H1 (cell line): ENCODE measurements at regions not wholly inside any gene's neighbourhood (a gene's known extent, or its start where the extent isn't known, plus 50 kb on each side); places are given as distances from the start of the nearest gene placed in this dataset.

Source experiments
- CTCF ChIA-PET: fragments of 300-600 bp; sonication (Branson Sonifier 250); formaldehyde crosslinking; loops from one replicate; lab custom pipeline; 2021; ENCODE audit not compliant: partially characterized antibody; lab: Charles Lee
- POLR2A ChIA-PET: fragments of 300-600 bp; sonication (Branson Sonifier 250); formaldehyde crosslinking; loops from one replicate; lab custom pipeline; 2021; ENCODE audit warnings: inconsistent platforms; ENCODE audit not compliant: partially characterized antibody; lab: Charles Lee
- DNase-seq, 2 experiments: peaks; one replicate each; pipeline versions ENCODE4 v3.0.0 to v3.0.0-alpha.2; 2010 to 2022; ENCODE audit warnings: low spot score in 2 of 2, low read depth in 1 of 2, mixed read lengths in 1 of 2
- FAIRE-seq: peaks from 2 replicates; lab custom pipeline; 2011; peaks lifted over from hg19 to GRCh38; lab: Jason Lieb, UNC
- H2AFZ ChIP-seq: 2 replicates; pipeline ENCODE4 v1.8.1; 2012; ENCODE audit warnings: low read length, inconsistent platforms
- H2AK5ac ChIP-seq: 2 replicates; pipeline ENCODE4 v1.6.1; 2013; ENCODE audit warnings: low read depth, low read length
- H2BK120ac ChIP-seq: replicated peaks from 2 replicates; pipeline ENCODE3; 2013; ENCODE audit warnings: low read depth, low read length, inconsistent platforms
- H2BK12ac ChIP-seq: 2 replicates; pipeline ENCODE4 v1.6.1; 2013; ENCODE audit warnings: low read depth, low read length
- H2BK15ac ChIP-seq: 2 replicates; pipeline ENCODE4 v1.6.1; 2013; ENCODE audit warnings: low read length
- H2BK20ac ChIP-seq: 2 replicates; pipeline ENCODE4 v1.6.1; 2013; ENCODE audit warnings: low read length
- H2BK5ac ChIP-seq: 2 replicates; pipeline ENCODE4 v1.6.1; 2013; ENCODE audit warnings: low read depth, low read length
- H3K14ac ChIP-seq: 2 replicates; pipeline ENCODE4 v1.6.1; 2013; ENCODE audit warnings: inconsistent platforms; ENCODE audit not compliant: insufficient read length
- H3K18ac ChIP-seq: 2 replicates; pipeline ENCODE4 v1.6.1; 2013; ENCODE audit warnings: low read length; ENCODE audit errors: extremely low read depth
- H3K23ac ChIP-seq: 2 replicates; pipeline ENCODE4 v1.6.1; 2013; ENCODE audit warnings: inconsistent platforms; ENCODE audit not compliant: insufficient read length
- H3K23me2 ChIP-seq: 2 replicates; pipeline ENCODE4 v1.6.1; 2013; ENCODE audit warnings: low read depth, low read length
- H3K27ac ChIP-seq: 2 replicates; pipeline ENCODE4 v1.6.1; 2011; ENCODE audit warnings: low read depth, low read length, inconsistent platforms
- H3K27me3 ChIP-seq, 4 experiments: replicated peaks in 1 of 4; 1 replicate in 1 of 4; 2 replicates in 3 of 4; pipeline versions ENCODE4 v1.6.1 to v1.8.1; 2011 to 2013; ENCODE audit warnings: low read length in 3 of 4, mild to moderate bottlenecking in 3 of 4, inconsistent platforms in 2 of 4, mixed read lengths in 2 of 4, moderate library complexity in 1 of 4; ENCODE audit not compliant: control insufficient read depth in 3 of 4, insufficient read depth in 3 of 4; ENCODE audit errors: extremely low read depth in 1 of 4
- H3K36me3 ChIP-seq, 4 experiments: 2 replicates each; pipeline versions ENCODE4 v1.6.1 to v1.8.1; 2011 to 2013; ENCODE audit warnings: mild to moderate bottlenecking in 4 of 4, low read length in 3 of 4, moderate library complexity in 2 of 4, control low read depth in 1 of 4, inconsistent platforms in 1 of 4; ENCODE audit not compliant: insufficient read depth in 4 of 4, control insufficient read depth in 2 of 4
- H3K4ac ChIP-seq: replicated peaks from 2 replicates; pipeline ENCODE3; 2013; ENCODE audit warnings: low read length, low read depth, mixed read lengths, inconsistent platforms; ENCODE audit not compliant: insufficient read length
- H3K4me1 ChIP-seq, 4 experiments: replicated peaks in 1 of 4; 1 replicate in 1 of 4; 2 replicates in 3 of 4; pipeline versions ENCODE4 v1.6.1 to v1.8.1; 2011 to 2013; ENCODE audit warnings: low read length in 3 of 4, inconsistent platforms in 2 of 4, mixed read lengths in 1 of 4; ENCODE audit not compliant: insufficient read depth in 4 of 4, control insufficient read depth in 3 of 4
- H3K4me2 ChIP-seq, 2 experiments: 2 replicates each; pipeline versions ENCODE4 v1.6.1 to v1.8.1; 2011 to 2013; ENCODE audit warnings: low read depth in 2 of 2, low read length in 2 of 2, control low read depth in 1 of 2, inconsistent platforms in 1 of 2, mild to moderate bottlenecking in 1 of 2; ENCODE audit not compliant: insufficient read depth in 1 of 2
- H3K4me3 ChIP-seq, 4 experiments: fragments of 200-600, 300-600 bp in 1 of 4; sonication (generic), shearing (Covaris generic), sonication (Bioruptor Twin) in 1 of 4; 2 replicates each; pipeline versions ENCODE4 v1.5.1 to v1.8.1; 2011 to 2016; ENCODE audit warnings: low read length in 4 of 4, low read depth in 3 of 4, control low read depth in 2 of 4, inconsistent platforms in 2 of 4, mild to moderate bottlenecking in 2 of 4, mixed read lengths in 1 of 4, moderate library complexity in 1 of 4; ENCODE audit not compliant: insufficient read depth in 2 of 4; ENCODE audit errors: extremely low read depth in 1 of 4
- H3K56ac ChIP-seq: replicated peaks from 2 replicates; pipeline ENCODE3; 2013; ENCODE audit warnings: low read depth, mild to moderate bottlenecking, mixed read lengths, low read length, inconsistent platforms; ENCODE audit not compliant: insufficient read length
- H3K79me1 ChIP-seq: 2 replicates; pipeline ENCODE4 v1.6.1; 2013; ENCODE audit warnings: low read depth, low read length, control low read depth
- H3K79me2 ChIP-seq, 2 experiments: 2 replicates each; pipeline versions ENCODE4 v1.6.1 to v1.8.1; 2012 to 2013; ENCODE audit warnings: low read length in 2 of 2, mild to moderate bottlenecking in 2 of 2, inconsistent platforms in 1 of 2; ENCODE audit not compliant: insufficient read depth in 2 of 2, control insufficient read depth in 1 of 2
- H3K9ac ChIP-seq, 4 experiments: replicated peaks in 1 of 4; 1 replicate in 1 of 4; 2 replicates in 3 of 4; pipeline versions ENCODE4 v1.6.1 to v1.8.1; 2011 to 2013; ENCODE audit warnings: low read depth in 3 of 4, low read length in 3 of 4, control low read depth in 2 of 4, mild to moderate bottlenecking in 2 of 4, moderate library complexity in 2 of 4, inconsistent platforms in 1 of 4; ENCODE audit errors: extremely low read depth in 1 of 4
- H3K9me3 ChIP-seq, 2 experiments: 2 replicates each; pipeline versions ENCODE4 v1.6.1 to v1.8.1; 2012 to 2013; ENCODE audit warnings: mild to moderate bottlenecking in 2 of 2, moderate library complexity in 2 of 2, control low read depth in 1 of 2, inconsistent platforms in 1 of 2, low read depth in 1 of 2, low read length in 1 of 2, mixed read lengths in 1 of 2; ENCODE audit not compliant: insufficient read depth in 2 of 2
- H4K20me1 ChIP-seq, 2 experiments: replicated peaks in 1 of 2; 2 replicates each; pipeline versions ENCODE3 to v1.8.1; 2011 to 2013; ENCODE audit warnings: inconsistent platforms in 2 of 2, low read length in 2 of 2, mild to moderate bottlenecking in 1 of 2; ENCODE audit not compliant: insufficient read depth in 2 of 2, control insufficient read depth in 1 of 2
- H4K5ac ChIP-seq: 2 replicates; pipeline ENCODE4 v1.6.1; 2013; ENCODE audit warnings: low read length, low read depth, mixed read lengths, inconsistent platforms; ENCODE audit not compliant: insufficient read length
- H4K8ac ChIP-seq: 2 replicates; pipeline ENCODE4 v1.8.0; 2013; ENCODE audit warnings: mild to moderate bottlenecking, moderate library complexity, low read length, inconsistent platforms; ENCODE audit not compliant: insufficient read depth; ENCODE audit errors: extremely low read depth
- H4K91ac ChIP-seq: replicated peaks from 2 replicates; pipeline ENCODE3; 2013; ENCODE audit warnings: low read length, mixed read lengths, inconsistent platforms; ENCODE audit not compliant: insufficient read length
- ATF2 ChIP-seq: IDR thresholded peaks from 2 replicates; pipeline ENCODE4 v1.6.1; 2012; ENCODE audit warnings: low read length, inconsistent platforms
- BACH1 ChIP-seq: IDR thresholded peaks from 2 replicates; pipeline ENCODE4 v1.6.1; 2012; ENCODE audit warnings: low read length, improper control_type of control experiment
- BCL11A ChIP-seq, 2 experiments: IDR thresholded peaks; one replicate each; pipeline ENCODE4 v1.6.1; 2011; ENCODE audit warnings: low read depth in 2 of 2, low read length in 2 of 2, mild to moderate bottlenecking in 2 of 2
- CBX5 ChIP-seq: fragments of 300-800, 300-1000 bp; sonication (generic); IDR thresholded peaks from 2 replicates; pipeline ENCODE4 v1.7.1; 2016; ENCODE audit warnings: antibody characterized with exemption, low read length, low read depth
- CEBPB ChIP-seq: IDR thresholded peaks from 2 replicates; pipeline ENCODE4 v1.6.1; 2012; ENCODE audit warnings: low read depth, low read length
- E2F6 ChIP-seq: IDR thresholded peaks from 2 replicates; pipeline ENCODE4 v1.6.1; 2012; ENCODE audit warnings: inconsistent platforms
- KDM5A ChIP-seq: fragments of 200-600 bp; IDR thresholded peaks from 2 replicates; pipeline ENCODE4 v1.7.1; 2012; ENCODE audit warnings: mild to moderate bottlenecking, low read length, inconsistent platforms, mixed read lengths
- SP4 ChIP-seq: IDR thresholded peaks from 2 replicates; pipeline ENCODE4 v1.6.1; 2012; ENCODE audit warnings: low read length, inconsistent platforms
- WGBS, 2 experiments: shearing (Covaris generic) in 1 of 2; methylation state at CpG; one replicate each; pipeline versions ENCODE4 v1.1.6 to v1.1.7; 2013 to 2015; ENCODE audit warnings: low lambda C conversion rate in 2 of 2, mixed read lengths in 2 of 2, inconsistent platforms in 1 of 2, low coverage in 1 of 2, missing lambda C conversion rate in 1 of 2; ENCODE audit not compliant: insufficient replicate concordance in 2 of 2, insufficient coverage in 1 of 2, insufficient read length in 1 of 2; ENCODE audit errors: extremely low coverage in 1 of 2, missing lambda C conversion rate in 1 of 2; 5-methylcytosine and 5-hydroxymethylcytosine counted together

GRCh38 chr20:48568520-48568919, 259.3 kb downstream of the PREX1 start:
- no peak overlapping the region for H2BK12ac ChIP-seq
- peaks cover 2 to 10% of the 10 kb centered on the region in 2 experiments; a peak in 2 of 4 replicates for H3K9me3 ChIP-seq
- H3K14ac ChIP-seq = no peak overlapping the region
- POLR2A ChIA-PET = interaction anchor here (0.7 kb wide), 1 partner anchor 547 kb away, joined by 5 read pairs; no protein-coding TSS in a partner anchor
- DNase-seq (no peak), FAIRE-seq (no peak)
- no peak overlapping the region for H3K4me3 ChIP-seq
- H2BK20ac ChIP-seq = no peak overlapping the region
- no peak overlapping the region for H3K4ac ChIP-seq
- no peak overlapping the region for H2BK15ac ChIP-seq
- no peaks in the 10 kb centered on the region for H3K23me2 ChIP-seq
- H4K5ac ChIP-seq = no peak overlapping the region
- H2BK120ac ChIP-seq = no peak overlapping the region
- H2AK5ac ChIP-seq = no peak overlapping the region
- no peaks in the 10 kb centered on the region for H3K27me3 ChIP-seq
- no peak overlapping the region for H4K91ac ChIP-seq
- 86% methylated on average over 5 of the region's 5 CpGs; no CpG with 5 or more reads in 1 of the 2 experiments for WGBS, 2 experiments
- H3K27ac ChIP-seq = no peak overlapping the region
- H3K18ac ChIP-seq = no peak overlapping the region
- no peak overlapping the region for H4K8ac ChIP-seq
- H3K79me1 ChIP-seq = no peaks in the 10 kb centered on the region
- H3K4me2 ChIP-seq = no peak overlapping the region
- H3K4me1 ChIP-seq = no peaks in the 10 kb centered on the region
- no peak overlapping the region for H3K23ac ChIP-seq
- H3K79me2 ChIP-seq = no peaks in the 10 kb centered on the region
- no peaks in the 10 kb centered on the region for H3K36me3 ChIP-seq
- CTCF ChIA-PET = interaction anchor here (0.7 to 2.2 kb wide), 5 partner anchors 9 to 695 kb away, joined by 3 to 11 read pairs (median 5); no protein-coding TSS in a partner anchor
- H4K20me1 ChIP-seq = no peaks in the 10 kb centered on the region
- no peak overlapping the region for H3K56ac ChIP-seq
- H2AFZ ChIP-seq = no peak overlapping the region
- H3K9ac ChIP-seq = no peak overlapping the region
- H2BK5ac ChIP-seq = no peak overlapping the region
- TF ChIP-seq CBX5 (no peak), BACH1 (no peak), SP4 (no peak), KDM5A (no peak), BCL11A (IDR thresholded peaks at IDR 0.05; ENCODE audit: low read depth in 2 of 2, low read length in 2 of 2) (no peak), CEBPB (no peak), E2F6 (no peak), ATF2 (no peak)
